A549 (cell line): ENCODE measurements at regions not wholly inside any gene's neighbourhood (a gene's known extent, or its start where the extent isn't known, plus 50 kb on each side); places are given as distances from the start of the nearest gene placed in this dataset.

Experiments used
- BHLHE40 ChIP-seq: IDR thresholded peaks from 2 replicates; pipeline ENCODE4 v1.6.1; 2012; ENCODE audit warnings: low read depth, low read length, inconsistent platforms
- CBX8 ChIP-seq: fragments of 200-600 bp; sonication (generic); IDR thresholded peaks from 2 replicates; pipeline ENCODE4 v1.6.1; 2016
- CTCF ChIP-seq: fragments of >200 bp; sonication (Bioruptor Twin); formaldehyde crosslinking; IDR thresholded peaks from 3 replicates; pipeline ENCODE4 v1.5.1; 2016
- EP300 ChIP-seq, 2 experiments: fragments of >200 bp; sonication (Bioruptor Twin); formaldehyde crosslinking; IDR thresholded peaks; 2 replicates in 1 of 2; 3 replicates in 1 of 2; pipeline ENCODE4 v1.6.1; 2016 to 2017
- HMGXB4 ChIP-seq: fragments of 250-450 bp; sonication (Bioruptor Pico); IDR thresholded peaks from 2 replicates; pipeline ENCODE4 v1.5.0; 2021; ENCODE audit warnings: mild to moderate bottlenecking, moderate library complexity, borderline replicate concordance
- HOXA7 ChIP-seq: fragments of 250-450 bp; sonication (Bioruptor Pico); IDR thresholded peaks from 2 replicates; pipeline ENCODE4 v1.5.0; 2020; ENCODE audit warnings: mild to moderate bottlenecking, moderate library complexity
- MAX ChIP-seq: IDR thresholded peaks from 2 replicates; pipeline ENCODE4 v1.6.1; 2012
- PHF8 ChIP-seq: fragments of 200-600 bp; sonication (generic); IDR thresholded peaks from 2 replicates; pipeline ENCODE4 v1.6.1; 2016; ENCODE audit warnings: low read depth, mild to moderate bottlenecking, antibody characterized with exemption, moderate library complexity, borderline replicate concordance
- POLR2A ChIP-seq: IDR thresholded peaks from 2 replicates; pipeline ENCODE4 v1.6.1; 2012; ENCODE audit warnings: mild to moderate bottlenecking, low read length
- RAD21 ChIP-seq, 2 experiments: fragments of >200 bp in 1 of 2; sonication (Bioruptor Twin) in 1 of 2; formaldehyde crosslinking in 1 of 2; IDR thresholded peaks in 1 of 2; conservative IDR thresholded peaks in 1 of 2; 2 replicates in 1 of 2; 3 replicates in 1 of 2; pipeline ENCODE4 v1.6.1; 2012 to 2018; ENCODE audit warnings: inconsistent platforms in 1 of 2
- RNF2 ChIP-seq: fragments of 200-600 bp; sonication (generic); IDR thresholded peaks from 2 replicates; pipeline ENCODE4 v1.6.1; 2016; ENCODE audit warnings: low read depth, mild to moderate bottlenecking, antibody characterized with exemption, moderate library complexity, borderline replicate concordance
- SMC3 ChIP-seq: fragments of >200 bp; sonication (Bioruptor Twin); formaldehyde crosslinking; IDR thresholded peaks from 3 replicates; pipeline ENCODE4 v1.6.1; 2018; ENCODE audit warnings: inconsistent platforms
- TF ChIP-seq, protein P1 (sequence below): fragments of 200-600 bp; sonication (generic); IDR thresholded peaks from 2 replicates; pipeline ENCODE4 v1.6.1; 2016; ENCODE audit warnings: antibody characterized with exemption, mild to moderate bottlenecking, moderate library complexity

- TF ChIP-seq RAD21 (conservative IDR thresholded peaks at IDR 0.05 in 1 of 2, IDR thresholded peaks at IDR 0.05 in 1 of 2) (no peak), HMGXB4 (CRISPR knock-in tag) (no peak), MAX (no peak), CTCF (no peak), BHLHE40 (no peak), HOXA7 (CRISPR knock-in tag) (no peak), SMC3 (no peak), RNF2 (no peak), EP300 (IDR thresholded peaks at IDR 0.05) (no peak), CBX8 (no peak), POLR2A (no peak), PHF8 (no peak)
- TF ChIP-seq, protein P1, sequence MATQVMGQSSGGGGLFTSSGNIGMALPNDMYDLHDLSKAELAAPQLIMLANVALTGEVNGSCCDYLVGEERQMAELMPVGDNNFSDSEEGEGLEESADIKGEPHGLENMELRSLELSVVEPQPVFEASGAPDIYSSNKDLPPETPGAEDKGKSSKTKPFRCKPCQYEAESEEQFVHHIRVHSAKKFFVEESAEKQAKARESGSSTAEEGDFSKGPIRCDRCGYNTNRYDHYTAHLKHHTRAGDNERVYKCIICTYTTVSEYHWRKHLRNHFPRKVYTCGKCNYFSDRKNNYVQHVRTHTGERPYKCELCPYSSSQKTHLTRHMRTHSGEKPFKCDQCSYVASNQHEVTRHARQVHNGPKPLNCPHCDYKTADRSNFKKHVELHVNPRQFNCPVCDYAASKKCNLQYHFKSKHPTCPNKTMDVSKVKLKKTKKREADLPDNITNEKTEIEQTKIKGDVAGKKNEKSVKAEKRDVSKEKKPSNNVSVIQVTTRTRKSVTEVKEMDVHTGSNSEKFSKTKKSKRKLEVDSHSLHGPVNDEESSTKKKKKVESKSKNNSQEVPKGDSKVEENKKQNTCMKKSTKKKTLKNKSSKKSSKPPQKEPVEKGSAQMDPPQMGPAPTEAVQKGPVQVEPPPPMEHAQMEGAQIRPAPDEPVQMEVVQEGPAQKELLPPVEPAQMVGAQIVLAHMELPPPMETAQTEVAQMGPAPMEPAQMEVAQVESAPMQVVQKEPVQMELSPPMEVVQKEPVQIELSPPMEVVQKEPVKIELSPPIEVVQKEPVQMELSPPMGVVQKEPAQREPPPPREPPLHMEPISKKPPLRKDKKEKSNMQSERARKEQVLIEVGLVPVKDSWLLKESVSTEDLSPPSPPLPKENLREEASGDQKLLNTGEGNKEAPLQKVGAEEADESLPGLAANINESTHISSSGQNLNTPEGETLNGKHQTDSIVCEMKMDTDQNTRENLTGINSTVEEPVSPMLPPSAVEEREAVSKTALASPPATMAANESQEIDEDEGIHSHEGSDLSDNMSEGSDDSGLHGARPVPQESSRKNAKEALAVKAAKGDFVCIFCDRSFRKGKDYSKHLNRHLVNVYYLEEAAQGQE, result no peak
Observed at GRCh38 chr16:85184404-85184803, 72.1 kb upstream of the CIBAR2 start.
